NCI-H774 (cell line): ENCODE measurements at regions not wholly inside any gene's neighbourhood (a gene's known extent, or its start where the extent isn't known, plus 50 kb on each side); places are given as distances from the start of the nearest gene placed in this dataset.
"Not testable (repeated sequence)": the region's sequence is repeated elsewhere in the genome, so short reads cannot be mapped to it uniquely, and the experiment has no call there.

Experiments
- DNase-seq: peaks from one replicate; lab custom pipeline; 2025; lab: John Stamatoyannopoulos, UW

DNA sequence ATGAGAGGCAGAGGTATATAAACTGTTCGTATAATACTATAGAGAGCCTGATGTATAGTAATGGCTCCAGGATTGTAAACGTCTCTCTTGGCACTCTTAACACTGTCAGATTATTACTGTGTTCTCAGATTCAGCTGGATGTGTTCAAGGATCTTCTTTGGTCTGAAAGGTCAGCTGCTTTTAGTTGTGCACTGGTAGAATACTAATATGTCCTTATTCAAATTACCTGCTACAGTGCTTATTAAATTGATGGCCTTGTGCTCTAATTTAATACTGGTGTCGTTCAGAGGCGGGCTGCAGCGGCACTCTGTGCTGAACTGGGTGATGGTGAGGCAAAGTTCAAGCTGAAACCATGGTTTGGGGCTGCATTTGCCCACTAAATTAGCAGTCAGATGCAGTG is 216.7 kb upstream of the ARRDC3 start:
- DNase-seq: no peak

GRCh38 chr5:91598216-91598615 is 215.1 kb upstream of the ARRDC3 start:
- no peak for DNase-seq

GRCh38 chr5:91595424-91595823 is 212.3 kb upstream of the ARRDC3 start:
- DNase-seq: no peak

DNA sequence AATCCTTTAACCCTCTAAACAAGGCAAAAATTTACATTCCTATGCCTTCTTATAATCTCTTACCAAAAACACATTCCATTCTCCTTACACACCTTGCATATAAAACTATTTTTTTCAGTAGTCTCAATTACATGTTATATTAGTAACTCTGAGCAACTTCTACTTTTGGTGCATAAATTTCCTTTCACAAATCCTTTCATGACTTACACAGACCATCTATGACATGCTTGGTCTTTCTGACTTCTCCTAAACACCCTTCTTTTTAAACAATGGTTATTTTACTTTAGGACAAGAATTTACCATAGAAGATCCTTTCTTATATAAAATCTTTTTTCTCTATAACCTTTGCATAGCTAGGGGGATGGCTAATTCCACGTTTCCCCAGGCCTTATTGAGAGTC is 208.0 kb upstream of the ARRDC3 start:
- no peak for DNase-seq

- DNase-seq: no peak
These were observed 203.1 kb upstream of the ARRDC3 start for GRCh38 chr5:91586232-91586631.

DNA sequence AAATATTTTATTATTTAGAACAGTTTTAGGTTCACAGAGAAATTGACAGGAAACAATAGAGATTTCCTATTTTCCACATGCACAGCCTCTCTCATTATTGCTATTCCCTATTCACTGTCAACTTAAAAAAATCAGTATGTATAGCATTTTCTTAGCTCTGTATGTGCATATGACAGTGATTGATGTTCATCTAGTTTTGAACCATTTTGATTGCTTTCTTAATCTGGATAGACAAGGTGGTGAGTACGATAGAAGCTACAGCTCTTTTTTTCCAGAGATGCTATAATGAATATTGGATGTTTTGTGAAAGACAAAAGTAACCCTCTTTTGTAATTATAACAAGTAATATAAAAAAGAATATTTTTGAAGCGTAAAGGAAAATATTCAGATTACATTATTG is 201.2 kb upstream of the ARRDC3 start:
- DNase-seq: no peak

- DNase-seq: not testable (repeated sequence)
These were observed 182.9 kb upstream of the ARRDC3 start for GRCh38 chr5:91566012-91566411.

GRCh38 chr5:91562922-91563321 is 179.8 kb upstream of the ARRDC3 start:
- no peak for DNase-seq

- DNase-seq: no peak
These were observed 158.6 kb upstream of the ARRDC3 start for GRCh38 chr5:91541696-91542095.

DNA sequence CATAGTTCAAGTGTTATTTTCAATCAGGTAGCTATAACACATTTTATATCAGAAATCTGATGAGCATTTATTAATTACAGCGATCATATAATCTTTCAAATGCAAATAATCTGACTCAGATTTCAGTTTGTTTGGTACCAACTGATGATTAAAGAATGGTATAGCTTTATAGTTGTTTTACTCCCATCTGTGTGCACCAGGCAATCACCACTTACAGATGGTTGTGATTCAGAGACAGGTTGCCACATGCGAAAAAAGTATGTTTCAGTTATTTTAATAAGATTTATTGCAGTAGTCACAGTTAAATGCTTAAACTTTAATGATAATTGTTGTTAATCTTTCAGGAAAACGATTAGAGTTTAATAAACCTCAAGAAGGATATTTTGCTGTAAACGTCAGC is 155.1 kb upstream of the ARRDC3 start:
- no peak for DNase-seq

- no peak for DNase-seq
These were observed 152.4 kb upstream of the ARRDC3 start for GRCh38 chr5:91535499-91535898.

GRCh38 chr5:91534332-91534731 is 151.2 kb upstream of the ARRDC3 start:
- DNase-seq: no peak

GRCh38 chr5:91532779-91533178 is 149.7 kb upstream of the ARRDC3 start:
- no peak for DNase-seq

DNA sequence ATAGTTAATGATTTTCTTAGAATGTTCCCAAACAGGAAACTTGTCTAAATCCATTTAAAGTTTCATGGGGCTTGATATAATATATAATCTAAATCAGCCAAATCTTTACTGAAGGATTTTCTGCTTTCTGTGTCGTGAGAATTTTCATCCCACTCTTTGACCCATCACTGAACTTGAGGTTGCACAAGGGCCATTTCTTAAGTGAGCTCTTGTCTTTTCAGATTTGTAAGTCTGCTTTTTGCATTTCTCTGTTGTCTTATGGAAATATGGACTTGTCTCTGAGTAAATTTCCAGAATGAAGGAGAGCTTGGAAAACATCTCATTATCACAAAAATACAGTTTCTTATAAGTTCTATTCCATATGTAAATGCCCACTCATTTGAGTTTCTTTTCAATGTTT is 149.2 kb upstream of the ARRDC3 start:
- no peak for DNase-seq

DNA sequence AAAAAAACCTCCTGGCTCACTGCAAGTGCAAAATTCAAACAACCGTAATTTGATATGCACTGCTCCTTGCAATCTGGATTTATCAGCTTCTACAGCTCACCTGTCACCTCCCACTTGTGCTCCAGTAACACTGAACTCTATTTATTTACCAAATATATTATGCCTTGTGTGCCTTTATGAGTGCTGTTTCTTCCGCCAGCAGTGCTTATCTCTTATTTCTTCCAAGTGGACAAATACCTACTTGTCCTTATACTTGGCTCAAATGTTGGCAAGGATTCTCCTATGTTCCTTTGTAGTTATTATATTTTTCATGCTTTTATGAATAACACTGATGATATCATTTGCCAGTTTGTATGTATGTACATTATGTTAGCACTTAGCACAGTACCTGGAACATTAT is 145.7 kb upstream of the ARRDC3 start:
- DNase-seq: no peak

- no peak for DNase-seq
These were observed 138.7 kb upstream of the ARRDC3 start for GRCh38 chr5:91521785-91522184.

DNA sequence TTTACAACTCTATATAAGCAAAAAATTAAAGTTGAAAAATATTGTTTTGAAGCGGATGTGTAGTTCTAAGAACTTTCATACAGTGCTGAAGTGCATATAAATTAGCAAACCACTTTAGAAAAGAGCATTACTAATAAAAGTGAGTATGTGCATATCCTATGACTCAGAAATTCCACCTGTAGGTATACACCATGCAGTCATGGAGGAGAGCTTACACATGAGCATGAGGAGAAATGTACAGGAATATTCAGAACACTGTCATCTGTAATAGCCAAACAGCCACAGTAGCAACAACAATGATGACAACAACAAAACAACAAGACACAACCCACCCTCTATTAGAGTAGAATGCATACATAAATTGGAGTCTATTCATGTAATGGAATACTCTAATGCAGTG is 138.2 kb upstream of the ARRDC3 start:
- no peak for DNase-seq

DNA sequence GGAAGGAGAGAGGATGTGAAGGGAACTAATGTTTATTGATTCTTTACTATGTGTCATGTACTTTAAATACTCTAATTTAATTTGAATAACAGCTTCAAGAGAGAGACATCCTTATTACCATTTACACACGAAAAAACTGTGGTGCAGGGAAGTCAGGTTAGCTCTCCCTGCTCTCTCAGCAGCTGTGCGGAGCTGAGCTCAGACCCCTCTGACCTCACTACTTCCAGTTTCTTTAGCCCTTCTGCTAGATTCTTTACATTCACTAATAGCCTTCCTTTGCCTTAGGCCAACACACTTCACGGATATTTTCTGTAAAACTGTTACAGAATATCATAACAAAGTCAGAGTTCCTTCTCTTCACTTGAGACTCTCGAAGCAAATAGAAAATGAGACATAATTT is 131.3 kb upstream of the ARRDC3 start:
- no peak for DNase-seq

DNA sequence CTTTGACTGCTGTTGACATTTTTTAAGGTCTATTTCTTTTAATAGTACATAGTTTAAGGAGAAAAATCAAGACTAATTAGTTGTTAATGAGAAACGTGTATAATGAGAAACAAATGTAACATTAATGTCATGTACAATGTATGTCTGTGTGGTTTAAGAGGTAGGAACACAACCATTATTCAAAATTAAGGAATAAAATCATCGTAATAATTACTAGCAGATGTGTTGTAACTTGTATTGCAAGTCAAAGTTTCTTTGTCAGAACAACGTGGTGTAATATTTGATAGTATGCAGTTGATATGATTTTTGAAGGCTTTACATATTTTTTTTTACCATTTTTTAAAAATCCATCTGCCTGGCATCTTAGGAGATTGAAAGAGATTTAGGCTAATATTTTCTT is 120.2 kb upstream of the ARRDC3 start:
- no peak for DNase-seq

DNA sequence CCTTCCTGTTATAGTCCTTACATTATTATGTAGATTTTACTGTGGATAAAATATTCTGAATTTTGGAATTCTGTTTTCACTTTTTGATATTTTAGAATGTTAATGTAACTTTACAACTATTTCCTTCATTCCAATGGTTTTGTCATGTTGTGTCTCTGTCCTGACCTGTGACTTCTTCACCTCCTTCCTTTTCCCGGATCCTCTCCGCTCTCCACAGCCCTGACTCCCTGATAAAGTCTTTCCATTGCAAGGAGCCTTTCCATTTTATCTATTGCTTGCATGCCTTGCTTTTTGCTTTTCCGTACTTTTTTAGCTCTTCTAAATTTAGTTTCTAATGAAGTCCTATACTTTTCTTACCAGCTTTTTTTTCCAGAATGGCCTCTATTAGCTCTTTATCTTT is 117.6 kb upstream of the ARRDC3 start:
- no peak for DNase-seq

DNA sequence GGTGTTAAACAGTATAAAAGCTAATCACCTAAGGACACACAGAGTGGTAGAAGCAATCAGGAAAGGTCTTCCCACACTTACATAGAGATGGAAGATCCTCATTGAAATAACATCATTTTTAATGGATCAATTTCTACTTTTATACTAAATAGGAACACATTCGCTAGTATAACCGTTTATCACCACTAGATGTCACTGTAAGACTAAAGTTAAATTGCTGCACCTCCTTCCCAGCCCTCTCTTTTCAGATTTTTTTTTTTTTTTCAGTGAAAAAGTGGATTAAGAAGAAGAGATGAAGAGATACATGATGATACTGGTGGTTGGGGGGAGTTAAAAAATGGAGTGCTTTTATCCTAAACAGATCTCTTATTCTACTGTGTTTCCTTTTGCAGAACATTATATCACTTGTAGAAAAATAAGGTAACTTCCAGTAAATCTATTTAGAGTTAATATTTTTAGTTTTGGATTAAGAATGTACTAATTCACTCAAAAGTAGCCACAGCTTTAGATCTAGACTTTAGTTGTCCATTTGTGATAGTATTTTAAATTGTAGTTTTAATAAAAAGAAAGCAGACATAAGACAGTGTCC is 116.9 kb upstream of the ARRDC3 start:
- DNase-seq: peak; percentile 58

- DNase-seq: no peak
These were observed 112.6 kb upstream of the ARRDC3 start for GRCh38 chr5:91495699-91496098.

GRCh38 chr5:91494447-91494996 is 111.4 kb upstream of the ARRDC3 start:
- no peak for DNase-seq

GRCh38 chr5:91493086-91493485 is 110.0 kb upstream of the ARRDC3 start:
- no peak for DNase-seq

DNA sequence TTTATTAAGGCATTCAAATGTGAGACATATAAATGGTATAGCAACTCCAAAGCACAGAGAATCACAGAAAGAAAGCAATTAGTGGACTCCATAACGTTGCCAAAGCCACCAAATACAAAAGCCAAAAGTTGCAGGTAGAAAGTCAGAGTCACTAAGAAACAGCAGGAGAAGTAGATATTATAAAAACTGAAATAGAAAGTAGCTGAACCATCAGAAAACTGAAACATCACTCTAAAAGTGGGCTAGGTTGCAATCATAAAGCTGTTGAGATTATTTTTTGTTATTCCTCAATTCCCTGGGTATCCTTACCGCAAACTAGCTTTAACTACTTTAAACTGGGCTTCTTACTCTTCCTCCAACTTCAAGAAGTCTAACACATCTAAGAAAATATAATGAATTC is 108.1 kb upstream of the ARRDC3 start:
- no peak for DNase-seq
